ENCODE measurements at regions not wholly inside any gene's neighbourhood (a gene's known extent, or its start where the extent isn't known, plus 50 kb on each side); places are given as distances from the start of the nearest gene placed in this dataset.

- DNase-seq, result no peak
Observed at GRCh38 chr21:27606422-27606821, 639.5 kb upstream of the ADAMTS5 start.

DNA sequence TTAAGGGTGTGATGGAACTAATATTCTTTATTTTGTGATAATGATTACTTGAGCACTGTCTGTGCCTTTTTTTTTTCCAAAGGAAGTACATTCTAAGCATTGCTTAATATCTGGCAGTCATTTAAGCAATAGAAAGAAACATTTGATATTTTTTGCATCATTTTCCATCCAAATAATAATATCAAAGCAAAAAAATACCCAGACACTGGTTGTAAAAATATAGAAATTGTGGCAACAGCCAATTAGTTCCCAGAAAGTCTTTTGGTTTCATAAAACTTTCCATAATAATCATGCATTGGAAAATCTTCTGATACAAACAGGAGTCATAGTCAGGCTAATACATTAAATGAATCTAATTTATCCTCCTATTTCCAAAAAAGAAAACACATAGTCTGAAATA lies 629.3 kb upstream of the ADAMTS5 start:
- no peak for DNase-seq

DNA sequence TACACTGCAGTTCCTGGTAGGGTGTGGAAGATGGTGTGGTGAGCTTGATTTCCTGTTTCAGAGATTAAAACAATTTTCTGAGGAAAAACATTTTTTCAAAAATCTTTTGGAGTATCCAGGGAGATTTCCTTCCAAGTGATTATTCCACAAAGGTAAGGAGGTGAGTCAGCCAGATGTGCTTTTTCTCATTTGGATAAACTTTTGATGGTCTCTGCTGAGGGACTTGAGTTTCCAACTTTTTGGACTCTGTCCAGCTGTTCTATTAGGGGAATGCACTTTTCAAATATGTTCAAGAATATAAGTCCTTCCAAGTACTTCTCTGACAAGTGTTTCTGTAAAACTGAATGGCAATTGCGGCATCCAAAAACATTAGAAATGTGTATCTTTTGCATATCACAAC lies 628.8 kb upstream of the ADAMTS5 start:
- DNase-seq, result no peak

DNA sequence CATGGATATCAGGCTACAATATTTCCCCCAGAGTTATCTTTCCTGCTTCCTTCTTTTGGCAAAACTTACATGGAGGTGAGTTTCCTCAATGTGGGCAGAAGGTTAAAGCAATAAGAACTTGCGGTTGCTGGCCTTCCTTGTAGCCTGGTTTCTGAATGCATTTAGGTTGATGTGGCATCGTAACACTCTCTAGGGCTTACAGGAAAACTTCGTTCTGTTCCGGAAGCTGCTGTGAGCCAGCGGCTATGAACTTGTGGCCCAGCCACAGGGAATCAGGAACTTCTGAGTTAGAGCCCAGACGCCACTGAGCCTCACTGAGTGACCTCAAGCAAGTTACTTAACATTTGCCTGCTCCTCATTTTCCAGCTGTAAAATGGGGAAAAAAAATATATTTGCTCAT lies 623.4 kb upstream of the ADAMTS5 start:
- DNase-seq, result no peak

DNA sequence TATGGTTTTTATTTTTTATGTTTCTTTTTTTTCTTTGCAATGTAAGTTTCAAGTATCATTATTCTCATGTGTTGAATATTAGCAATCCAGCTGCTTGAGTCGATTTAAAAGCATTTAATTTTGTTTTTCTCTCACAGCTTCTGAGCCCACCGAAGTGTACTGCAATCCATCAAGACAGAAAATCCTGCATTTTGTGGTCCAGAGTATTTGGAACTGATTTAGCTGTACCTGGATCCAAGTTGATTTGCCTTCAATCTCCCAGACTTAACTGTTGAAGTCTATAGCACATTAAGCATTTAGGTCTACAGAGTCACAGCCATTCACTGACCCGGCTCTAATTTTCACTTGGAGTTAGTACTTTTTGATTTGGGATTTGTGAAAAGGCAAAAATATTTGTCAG lies 622.9 kb upstream of the ADAMTS5 start:
- DNase-seq, result no peak

DNA sequence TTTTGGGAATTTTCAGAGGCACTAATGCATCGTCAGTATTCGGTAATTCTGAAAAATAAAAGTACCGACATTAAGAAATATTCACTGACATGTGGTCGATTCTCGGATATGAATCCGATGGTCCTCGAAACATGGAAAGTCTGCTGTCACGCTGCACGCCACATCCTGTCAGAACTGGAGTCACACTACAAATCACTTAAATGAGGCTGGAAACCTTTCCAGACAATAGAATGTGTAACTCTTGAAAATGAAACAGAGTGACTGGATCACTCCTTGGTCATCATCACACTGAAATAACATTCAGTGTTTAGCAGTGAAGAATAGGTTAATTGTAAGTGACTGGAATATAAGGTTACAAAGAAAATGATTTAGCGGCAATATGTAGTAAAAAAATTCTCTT lies 620.1 kb upstream of the ADAMTS5 start:
- no peak for DNase-seq

- no peak for DNase-seq
Observed at GRCh38 chr21:27586326-27586725, 619.4 kb upstream of the ADAMTS5 start.

DNA sequence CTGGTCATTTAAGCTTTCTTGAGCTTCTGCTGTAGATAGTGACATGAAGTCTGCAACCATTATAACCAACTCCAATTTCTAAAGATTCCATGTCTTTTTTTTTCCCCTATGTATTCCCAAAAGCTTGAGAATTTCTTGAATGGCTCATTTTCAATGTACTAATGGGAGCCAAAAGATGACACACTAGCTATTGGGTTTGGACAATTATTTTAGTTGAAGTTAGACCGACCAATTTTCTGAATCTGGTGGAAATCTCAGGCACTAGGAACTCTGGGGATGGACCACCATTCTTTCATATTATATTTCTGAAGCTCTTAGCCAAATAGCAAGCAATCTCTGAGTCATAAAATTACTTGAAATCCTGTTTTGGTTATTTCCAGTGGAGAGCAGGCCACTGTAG lies 617.4 kb upstream of the ADAMTS5 start:
- no peak for DNase-seq

GRCh38 chr21:27582948-27583430 lies 616.1 kb upstream of the ADAMTS5 start:
- DNase-seq, result no peak

DNA sequence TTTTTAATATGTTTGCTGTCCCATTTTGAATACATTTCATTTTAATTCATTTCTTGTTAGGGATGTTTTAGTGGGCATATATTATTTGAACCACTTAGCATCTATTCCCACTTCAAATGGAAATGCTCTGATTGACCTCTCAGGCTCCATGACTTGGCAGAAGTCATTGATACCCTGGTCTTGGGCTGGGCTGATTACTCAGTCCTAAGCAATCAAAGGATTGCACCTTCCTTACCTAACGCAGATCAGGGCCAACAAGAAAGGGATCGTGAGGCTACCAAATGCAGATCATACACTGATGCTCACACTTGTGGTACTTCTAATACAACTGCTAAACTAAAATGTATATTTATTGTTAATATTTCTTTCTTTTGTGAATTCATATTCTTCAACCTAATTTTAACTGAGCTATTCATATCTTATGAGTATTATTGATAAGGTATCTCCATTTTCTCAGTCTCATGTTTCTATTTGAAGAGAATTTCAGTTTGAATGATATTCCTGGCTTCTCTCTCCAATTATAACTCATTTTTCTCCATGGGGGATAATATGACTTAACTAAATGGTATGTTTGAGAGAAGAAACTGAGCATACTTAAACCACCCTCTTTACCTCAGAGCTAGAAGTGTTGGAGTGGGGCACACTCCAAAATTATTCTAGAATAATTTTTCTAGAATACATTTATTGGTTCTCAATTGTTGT lies 615.5 kb upstream of the ADAMTS5 start:
- no peak for DNase-seq

- no peak for DNase-seq
Observed at GRCh38 chr21:27581168-27581567, 614.3 kb upstream of the ADAMTS5 start.

GRCh38 chr21:27580276-27580675 lies 613.4 kb upstream of the ADAMTS5 start:
- no peak for DNase-seq

GRCh38 chr21:27578741-27579265 lies 611.9 kb upstream of the ADAMTS5 start:
- DNase-seq, result no peak

GRCh38 chr21:27572696-27573095 lies 605.8 kb upstream of the ADAMTS5 start:
- no peak for DNase-seq

- no peak for DNase-seq
Observed at GRCh38 chr21:27571706-27572105, 604.8 kb upstream of the ADAMTS5 start.

GRCh38 chr21:27570306-27570868 lies 603.5 kb upstream of the ADAMTS5 start:
- no peak for DNase-seq

DNA sequence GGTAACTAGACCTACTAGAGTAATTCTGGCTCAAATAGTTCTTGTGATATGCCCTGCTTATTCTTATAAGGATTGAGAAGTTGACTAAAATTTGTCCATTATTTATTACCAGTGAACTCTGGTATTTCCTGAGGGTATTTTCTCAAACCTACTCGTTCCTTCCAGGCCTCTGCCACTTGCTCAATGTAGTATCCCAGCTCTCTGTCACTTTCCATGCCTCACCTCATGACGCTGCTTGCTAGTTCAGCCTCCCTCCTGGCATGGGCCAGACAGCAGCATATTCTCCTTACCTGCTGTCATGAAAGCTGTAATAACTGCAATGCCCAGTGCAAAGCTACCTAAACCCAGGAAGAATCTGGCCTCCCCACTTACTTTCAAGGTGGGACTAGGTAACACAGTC lies 602.9 kb upstream of the ADAMTS5 start:
- no peak for DNase-seq

GRCh38 chr21:27569091-27569490 lies 602.2 kb upstream of the ADAMTS5 start:
- no peak for DNase-seq

DNA sequence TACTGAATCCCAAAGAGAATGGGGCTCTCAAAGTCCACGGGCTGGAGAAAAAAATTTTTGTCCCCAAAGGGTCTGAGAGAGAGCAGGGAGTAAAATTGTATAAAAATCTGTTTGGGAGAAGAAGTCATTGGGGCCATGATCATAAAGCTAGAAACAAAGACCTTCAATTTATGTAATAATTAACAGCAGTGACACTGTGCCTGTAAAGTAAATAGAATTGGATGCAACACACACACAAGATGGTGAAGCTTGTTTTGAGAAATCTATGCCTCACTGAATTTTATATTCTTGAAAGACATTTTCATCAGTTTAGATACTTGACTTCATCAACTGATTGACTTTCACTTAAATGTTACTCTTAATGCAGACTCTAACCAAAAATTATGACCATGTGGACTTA lies 600.5 kb upstream of the ADAMTS5 start:
- no peak for DNase-seq

GRCh38 chr21:27566521-27566920 lies 599.6 kb upstream of the ADAMTS5 start:
- no peak for DNase-seq

- DNase-seq, result no peak
Observed at GRCh38 chr21:27565364-27565763, 598.5 kb upstream of the ADAMTS5 start.

DNA sequence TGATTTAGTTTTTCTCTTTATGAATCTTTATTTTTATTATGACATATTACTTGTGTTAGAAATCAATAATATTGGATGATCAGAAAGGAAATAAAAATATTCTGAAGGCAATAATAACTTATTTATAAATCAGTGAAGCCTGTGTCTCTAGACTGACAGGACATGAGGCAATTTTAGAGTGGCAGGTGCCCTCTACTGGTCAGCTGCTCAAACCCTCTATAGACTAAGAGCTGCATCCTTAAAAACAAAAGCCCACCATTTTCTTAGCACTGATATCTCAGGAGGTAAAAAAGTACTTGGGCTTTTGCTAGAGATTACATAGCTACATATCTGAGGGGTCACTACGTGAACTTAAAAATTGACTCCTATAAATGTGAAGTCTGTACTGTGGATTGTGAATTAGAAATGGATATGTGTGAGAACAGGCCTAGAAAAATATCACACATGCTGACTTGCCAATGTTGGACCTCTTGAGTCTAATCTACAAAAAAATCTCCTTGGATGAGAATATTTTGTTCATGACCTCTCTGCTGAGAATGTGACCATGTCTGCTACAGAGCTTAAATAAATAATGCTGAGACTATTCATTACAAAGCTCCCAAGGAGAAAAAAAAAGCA lies 597.9 kb upstream of the ADAMTS5 start:
- no peak for DNase-seq

GRCh38 chr21:27562303-27562702 lies 595.4 kb upstream of the ADAMTS5 start:
- DNase-seq, result no peak

DNA sequence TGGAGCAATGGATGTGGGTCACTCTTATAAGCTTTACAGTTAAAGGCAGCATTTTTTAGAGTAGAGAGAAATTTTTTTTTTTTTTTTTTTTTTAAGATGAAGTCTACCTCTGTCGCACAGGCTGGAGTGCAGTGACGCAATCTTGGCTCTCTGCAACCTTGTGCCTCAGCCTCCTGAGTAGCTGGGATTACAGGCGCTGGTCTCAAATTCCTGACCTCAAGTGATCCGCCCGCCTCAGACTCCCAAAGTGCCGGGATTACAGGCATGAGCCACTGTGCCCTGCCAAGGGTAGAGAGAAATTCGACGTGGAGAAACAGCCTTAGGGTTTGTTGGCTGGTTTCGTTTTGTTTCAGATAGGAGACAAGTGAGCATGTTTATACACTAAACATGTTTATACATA lies 594.2 kb upstream of the ADAMTS5 start:
- no peak for DNase-seq

Measured in occipital lobe (tissue), 1 donor.